ENCODE measurements at regions not wholly inside any gene's neighbourhood (a gene's known extent, or its start where the extent isn't known, plus 50 kb on each side); places are given as distances from the start of the nearest gene placed in this dataset.

DNA sequence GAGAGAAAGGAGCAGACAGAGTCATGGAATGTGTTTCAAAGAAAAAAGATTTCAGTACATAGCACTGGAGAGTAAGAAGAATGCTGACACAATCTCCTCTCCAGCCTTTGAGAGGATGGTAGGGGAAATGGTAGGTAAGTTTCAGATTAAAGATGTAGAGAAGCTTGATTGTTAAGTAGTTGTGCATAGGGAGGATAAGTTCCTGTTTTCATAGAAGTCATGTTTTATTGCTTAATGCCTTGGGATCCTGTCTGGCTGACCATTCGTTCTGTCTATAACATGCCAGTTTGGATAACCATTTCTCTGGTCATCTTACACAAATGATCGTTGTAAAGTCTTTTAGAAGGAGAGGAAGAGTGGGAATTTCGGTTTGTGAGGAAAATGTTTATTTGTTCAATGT lies 95.7 kb upstream of the IGSF10 start:
- TF ChIP-seq CTCF (IDR thresholded peaks at IDR 0.05) (no peak), POLR2A (IDR thresholded peaks at IDR 0.05) (no peak)
